H1 (cell line): ENCODE measurements at regions not wholly inside any gene's neighbourhood (a gene's known extent, or its start where the extent isn't known, plus 50 kb on each side); places are given as distances from the start of the nearest gene placed in this dataset.

Experiments
- CEBPB ChIP-seq: IDR thresholded peaks from 2 replicates; pipeline ENCODE4 v1.6.1; 2012; ENCODE audit warnings: low read depth, low read length
- CHD2 ChIP-seq: IDR thresholded peaks from 2 replicates; pipeline ENCODE4 v1.6.1; 2012; ENCODE audit warnings: low read length, improper control_type of control experiment
- CREB1 ChIP-seq: IDR thresholded peaks from 2 replicates; pipeline ENCODE4 v1.6.1; 2012; ENCODE audit warnings: inconsistent platforms
- EGR1 ChIP-seq: IDR thresholded peaks from 2 replicates; pipeline ENCODE4 v1.6.1; 2011; ENCODE audit warnings: low read depth, low read length, borderline replicate concordance
- EZH2 ChIP-seq: fragments of 200-600 bp; sonication (generic); IDR thresholded peaks from 2 replicates; pipeline ENCODE4 v1.7.1; 2012; ENCODE audit warnings: low read depth, mild to moderate bottlenecking, moderate library complexity, low read length, inconsistent platforms; ENCODE audit not compliant: severe bottlenecking
- POLR2A ChIP-seq, 2 experiments: IDR thresholded peaks; 1 replicate in 1 of 2; 2 replicates in 1 of 2; pipeline ENCODE4 v1.6.1; 2011; ENCODE audit warnings: low read depth in 2 of 2, low read length in 2 of 2, mild to moderate bottlenecking in 2 of 2; ENCODE audit errors: control extremely low read depth in 1 of 2
- POLR2AphosphoS5 ChIP-seq: IDR thresholded peaks from 2 replicates; pipeline ENCODE4 v1.6.1; 2011; ENCODE audit warnings: low read depth, low read length
- RAD21 ChIP-seq, 2 experiments: IDR thresholded peaks in 1 of 2; conservative IDR thresholded peaks in 1 of 2; 2 replicates each; pipeline ENCODE4 v1.6.1; 2011; ENCODE audit warnings: low read depth in 2 of 2, low read length in 2 of 2, improper control_type of control experiment in 1 of 2, inconsistent platforms in 1 of 2, mild to moderate bottlenecking in 1 of 2, moderate library complexity in 1 of 2
- RNF2 ChIP-seq: fragments of 200-900, 300-1000 bp; sonication (generic); IDR thresholded peaks from 2 replicates; pipeline ENCODE4 v1.7.1; 2016; ENCODE audit warnings: borderline replicate concordance, low read depth, mild to moderate bottlenecking, antibody characterized with exemption, low read length; ENCODE audit not compliant: poor library complexity, severe bottlenecking; ENCODE audit errors: missing control alignments
- SRF ChIP-seq: IDR thresholded peaks from 2 replicates; pipeline ENCODE4 v1.6.1; 2011; ENCODE audit warnings: mild to moderate bottlenecking, low read depth, low read length, moderate library complexity
- SUZ12 ChIP-seq: fragments of 200-600 bp; sonication (generic); IDR thresholded peaks from 2 replicates; pipeline ENCODE4 v1.6.1; 2012; ENCODE audit warnings: mild to moderate bottlenecking, inconsistent platforms, low read length, moderate library complexity, mixed read lengths
- TAF7 ChIP-seq: optimal IDR thresholded peaks from 2 replicates; pipeline ENCODE3; 2011; ENCODE audit warnings: low read depth, mild to moderate bottlenecking, inconsistent platforms, low read length, moderate library complexity, borderline replicate concordance
- ZNF274 ChIP-seq: IDR thresholded peaks from 2 replicates; pipeline ENCODE4 v1.7.0; 2012; ENCODE audit warnings: low read length, borderline replicate concordance; ENCODE audit errors: extremely low read depth
- TF ChIP-seq, protein P1 (sequence below), 3 experiments: IDR thresholded peaks; 1 replicate in 2 of 3; 2 replicates in 1 of 3; pipeline versions ENCODE4 v1.5.1 to v1.6.1; 2011; ENCODE audit warnings: low read length in 3 of 3, mild to moderate bottlenecking in 3 of 3, inconsistent platforms in 2 of 3, low read depth in 1 of 3, moderate library complexity in 1 of 3; ENCODE audit not compliant: insufficient read depth in 1 of 3; ENCODE audit errors: control extremely low read depth in 1 of 3

DNA sequence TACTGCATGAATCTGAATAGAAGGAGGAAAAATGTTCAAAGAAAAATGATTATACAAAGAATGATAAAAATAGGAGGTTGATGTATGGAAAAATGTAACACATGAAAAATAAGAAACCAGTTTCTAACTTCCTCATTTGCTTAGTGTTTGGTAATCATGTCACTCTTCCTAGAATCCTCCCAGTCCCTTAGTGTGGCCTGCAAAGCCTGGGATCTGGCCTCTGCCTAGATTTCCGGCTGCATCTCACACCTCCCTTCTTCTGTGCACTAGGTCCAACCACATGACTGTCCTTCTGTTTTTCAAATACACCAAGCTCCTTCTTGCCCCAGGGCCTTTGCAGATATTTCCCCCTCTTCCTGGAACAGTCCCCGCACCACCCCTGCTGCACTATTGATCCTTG is 76.8 kb upstream of the RBMS1 start:
- TF ChIP-seq, protein P1, sequence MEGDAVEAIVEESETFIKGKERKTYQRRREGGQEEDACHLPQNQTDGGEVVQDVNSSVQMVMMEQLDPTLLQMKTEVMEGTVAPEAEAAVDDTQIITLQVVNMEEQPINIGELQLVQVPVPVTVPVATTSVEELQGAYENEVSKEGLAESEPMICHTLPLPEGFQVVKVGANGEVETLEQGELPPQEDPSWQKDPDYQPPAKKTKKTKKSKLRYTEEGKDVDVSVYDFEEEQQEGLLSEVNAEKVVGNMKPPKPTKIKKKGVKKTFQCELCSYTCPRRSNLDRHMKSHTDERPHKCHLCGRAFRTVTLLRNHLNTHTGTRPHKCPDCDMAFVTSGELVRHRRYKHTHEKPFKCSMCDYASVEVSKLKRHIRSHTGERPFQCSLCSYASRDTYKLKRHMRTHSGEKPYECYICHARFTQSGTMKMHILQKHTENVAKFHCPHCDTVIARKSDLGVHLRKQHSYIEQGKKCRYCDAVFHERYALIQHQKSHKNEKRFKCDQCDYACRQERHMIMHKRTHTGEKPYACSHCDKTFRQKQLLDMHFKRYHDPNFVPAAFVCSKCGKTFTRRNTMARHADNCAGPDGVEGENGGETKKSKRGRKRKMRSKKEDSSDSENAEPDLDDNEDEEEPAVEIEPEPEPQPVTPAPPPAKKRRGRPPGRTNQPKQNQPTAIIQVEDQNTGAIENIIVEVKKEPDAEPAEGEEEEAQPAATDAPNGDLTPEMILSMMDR (IDR thresholded peaks at IDR 0.05; ENCODE audit: control extremely low read depth in 1 of 3, insufficient read depth in 1 of 3, low read depth in 1 of 3, low read length in 3 of 3), result no peak
- TF ChIP-seq RAD21 (IDR thresholded peaks at IDR 0.05 in 1 of 2, conservative IDR thresholded peaks at IDR 0.05 in 1 of 2; ENCODE audit: low read depth in 2 of 2, low read length in 2 of 2) (no peak), CREB1 (no peak), TAF7 (no peak), EGR1 (no peak), EZH2 (no peak), RNF2 (no peak), POLR2A (IDR thresholded peaks at IDR 0.05; ENCODE audit: control extremely low read depth in 1 of 2, low read depth in 2 of 2, low read length in 2 of 2) (no peak), CEBPB (no peak), SRF (no peak), POLR2AphosphoS5 (no peak), SUZ12 (no peak), ZNF274 (no peak), CHD2 (no peak)
